ENCODE measurements at regions not wholly inside any gene's neighbourhood (a gene's known extent, or its start where the extent isn't known, plus 50 kb on each side); places are given as distances from the start of the nearest gene placed in this dataset.

GRCh38 chr10:43931308-43931930 lies 282.7 kb upstream of the ZNF32 start:
- Histone ChIP-seq H3K27ac (no peak overlapping the region), H3K4me1 (no peaks in the 10 kb centered on the region), H3K9me3 (no peaks in the 10 kb centered on the region), H3K4me2 (no peak overlapping the region), H3K4me3 (no peak overlapping the region)
- WGBS (ENCODE audit: missing lambda C conversion rate): under 1% methylated on average over 4 of the region's 4 CpGs
- FAIRE-seq (no peak), DNase-seq (ENCODE audit: low read depth in 1 of 2, low spot score in 1 of 2) (no peak), ATAC-seq (peak in 1 of 2 experiments; percentile 30; a peak in 1 of 6 replicates)
- ChIA-PET CTCF (no interaction called here), POLR2A (no interaction called here)
- no peak for TF ChIP-seq CTCF (IDR thresholded peaks at IDR 0.05)
- no peak for TF ChIP-seq ZSCAN20 (CRISPR knock-in tag; IDR thresholded peaks at IDR 0.05)
- TF ChIP-seq SMC3 (IDR thresholded peaks at IDR 0.05): no peak
- TF ChIP-seq CHD4 (IDR thresholded peaks at IDR 0.05; ENCODE audit: borderline replicate concordance): no peak
- TF ChIP-seq RAD21 (conservative IDR thresholded peaks at IDR 0.05 in 1 of 2, IDR thresholded peaks at IDR 0.05 in 1 of 2): no peak
- no peak for TF ChIP-seq CBX2 (IDR thresholded peaks at IDR 0.05; ENCODE audit: borderline replicate concordance, low read depth)
- TF ChIP-seq TFCP2L1 (CRISPR knock-in tag; IDR thresholded peaks at IDR 0.05): no peak
- no peak for TF ChIP-seq MAX (IDR thresholded peaks at IDR 0.05)

GRCh38 chr10:43930777-43931176 lies 282.1 kb upstream of the ZNF32 start:
- WGBS (ENCODE audit: missing lambda C conversion rate): 46% methylated on average over 5 of the region's 5 CpGs
- no peak overlapping the region for H3K27ac ChIP-seq
- ATAC-seq: no peak
- no peaks in the 10 kb centered on the region for H3K9me3 ChIP-seq
- ChIA-PET POLR2A (no interaction called here), CTCF (no interaction called here)
- TF ChIP-seq HEYL (CRISPR knock-in tag; IDR thresholded peaks at IDR 0.05) (no peak), EP300 (IDR thresholded peaks at IDR 0.05) (no peak), POLR2A (IDR thresholded peaks at IDR 0.05; ENCODE audit: low read length) (no peak), PBX3 (IDR thresholded peaks at IDR 0.05) (no peak), JUN (IDR thresholded peaks at IDR 0.05) (no peak), HMGXB4 (CRISPR knock-in tag; IDR thresholded peaks at IDR 0.05; ENCODE audit: borderline replicate concordance) (no peak), CBX8 (IDR thresholded peaks at IDR 0.05) (no peak), FOSL2 (IDR thresholded peaks at IDR 0.05) (no peak), FOSL2 (CRISPR knock-in tag; IDR thresholded peaks at IDR 0.05) (no peak), ESRRA (IDR thresholded peaks at IDR 0.05; ENCODE audit: borderline replicate concordance, low read length) (no peak), E2F6 (IDR thresholded peaks at IDR 0.05; ENCODE audit: borderline replicate concordance, low read depth) (no peak), ATOH8 (CRISPR knock-in tag; IDR thresholded peaks at IDR 0.05; ENCODE audit: low read depth) (no peak), EHF (CRISPR knock-in tag; IDR thresholded peaks at IDR 0.05) (no peak), FOSB (CRISPR knock-in tag; IDR thresholded peaks at IDR 0.05) (no peak), CHD2 (IDR thresholded peaks at IDR 0.05; ENCODE audit: low read length, partially characterized antibody) (no peak), TP53 (CRISPR knock-in tag; IDR thresholded peaks at IDR 0.05) (no peak), GATA3 (IDR thresholded peaks at IDR 0.05; ENCODE audit: borderline replicate concordance) (no peak)
- FAIRE-seq: no peak
- H3K4me1 ChIP-seq: no peaks in the 10 kb centered on the region
- DNase-seq (ENCODE audit: low read depth in 1 of 2, low spot score in 1 of 2): no peak
- H3K4me3 ChIP-seq: no peak overlapping the region
- H3K4me2 ChIP-seq: no peak overlapping the region
